OCI-LY1 (cell line): ENCODE measurements at regions not wholly inside any gene's neighbourhood (a gene's known extent, or its start where the extent isn't known, plus 50 kb on each side); places are given as distances from the start of the nearest gene placed in this dataset.

ENCODE experiments used
- H2AFZ ChIP-seq: fragments of 200-600 bp; sonication (generic), shearing (Covaris generic); 2 replicates; pipeline ENCODE4 v1.6.0; 2014; ENCODE audit warnings: antibody characterized with exemption, mild to moderate bottlenecking, low read length
- H3F3A ChIP-seq: fragments of 200-600 bp; sonication (generic), shearing (Covaris generic); 2 replicates; pipeline ENCODE4 v1.6.0; 2014; ENCODE audit warnings: mild to moderate bottlenecking, antibody characterized with exemption, low read length, moderate library complexity; ENCODE audit not compliant: insufficient read depth
- H3K27ac ChIP-seq: fragments of 200-600 bp; sonication (generic); 2 replicates; pipeline ENCODE4 v1.5.1; 2014; ENCODE audit warnings: low read length, mixed run types, mild to moderate bottlenecking, low read depth; ENCODE audit not compliant: poor library complexity, severe bottlenecking
- H3K27me3 ChIP-seq: fragments of 200-600 bp; sonication (generic); 2 replicates; pipeline ENCODE4 v1.6.0; 2014; ENCODE audit warnings: antibody characterized with exemption, mild to moderate bottlenecking, low read length, moderate library complexity; ENCODE audit not compliant: insufficient read depth
- H3K36me3 ChIP-seq: fragments of 200-600 bp; sonication (generic); 2 replicates; pipeline ENCODE4 v1.6.1; 2014; ENCODE audit warnings: mild to moderate bottlenecking, antibody characterized with exemption, low read length, moderate library complexity, mixed read lengths; ENCODE audit not compliant: insufficient read depth
- H3K4me1 ChIP-seq: fragments of 200-600 bp; sonication (generic); 2 replicates; pipeline ENCODE4 v1.5.1; 2014; ENCODE audit warnings: mild to moderate bottlenecking, low read length, moderate library complexity; ENCODE audit not compliant: insufficient read depth, severe bottlenecking
- H3K4me2 ChIP-seq: fragments of 200-600 bp; sonication (generic), shearing (Covaris generic); 2 replicates; pipeline ENCODE4 v1.6.1; 2014; ENCODE audit warnings: low read length
- H3K4me3 ChIP-seq: fragments of 200-600 bp; sonication (generic); 2 replicates; pipeline ENCODE4 v1.5.1; 2014; ENCODE audit warnings: low read length, low read depth, mild to moderate bottlenecking, mixed read lengths; ENCODE audit not compliant: poor library complexity, severe bottlenecking
- H3K79me2 ChIP-seq: fragments of 200-600 bp; shearing (Covaris generic); 2 replicates; pipeline ENCODE4 v1.6.1; 2016; ENCODE audit warnings: mixed run types, low read length, mixed read lengths; ENCODE audit not compliant: insufficient read depth
- H3K9ac ChIP-seq: fragments of 200-600 bp; sonication (generic), shearing (Covaris generic); 2 replicates; pipeline ENCODE4 v1.6.1; 2014; ENCODE audit warnings: mild to moderate bottlenecking, low read length, mixed read lengths
- H3K9me2 ChIP-seq: fragments of 200-600 bp; sonication (generic), shearing (Covaris generic); 2 replicates; pipeline ENCODE4 v1.6.1; 2014; ENCODE audit warnings: low read depth, mild to moderate bottlenecking, low read length, mixed read lengths
- H3K9me3 ChIP-seq: fragments of 200-600 bp; shearing (Covaris generic); 2 replicates; pipeline ENCODE4 v1.6.1; 2014; ENCODE audit warnings: low read length, mixed read lengths
- H4K20me1 ChIP-seq: fragments of 200-600 bp; sonication (generic), shearing (Covaris generic); 2 replicates; pipeline ENCODE4 v1.6.0; 2016; ENCODE audit warnings: mild to moderate bottlenecking, low read length; ENCODE audit not compliant: insufficient read depth
- CTCF ChIP-seq: fragments of 200-600 bp; sonication (generic), shearing (Covaris generic); IDR thresholded peaks from 2 replicates; pipeline ENCODE4 v1.5.1; 2017; ENCODE audit warnings: mild to moderate bottlenecking, antibody characterized with exemption, low read length, moderate library complexity, mixed read lengths
- EZH2 ChIP-seq: fragments of 200-600 bp; sonication (generic), shearing (Covaris generic); IDR thresholded peaks from 2 replicates; pipeline ENCODE4 v1.8.0; 2017; ENCODE audit warnings: borderline replicate concordance, mixed run types, mild to moderate bottlenecking, antibody characterized with exemption, low read length, moderate library complexity, mixed read lengths

DNA sequence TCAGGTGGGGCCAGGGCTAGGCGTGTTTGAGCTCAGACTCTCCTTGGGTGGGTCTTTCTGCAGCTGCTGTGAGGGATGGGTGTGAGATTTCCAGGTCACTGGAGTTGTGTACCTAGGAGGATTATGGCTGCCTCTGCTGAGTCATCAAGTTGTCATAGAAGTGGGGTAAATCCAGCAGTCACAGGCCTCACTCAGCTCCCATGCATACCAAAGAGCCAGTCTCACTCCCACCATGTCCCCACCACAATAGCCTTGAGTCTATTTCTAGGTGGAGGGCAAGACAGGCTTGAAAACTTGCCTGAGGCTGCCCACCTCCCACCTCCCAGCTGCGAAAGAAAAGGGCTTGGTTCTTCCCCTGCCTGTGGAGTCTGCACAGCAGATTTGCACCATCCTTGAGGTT is 194.0 kb upstream of the PCDH17 start:
- H3K9me3 ChIP-seq, result no peaks in the 10 kb centered on the region
- no peak overlapping the region for H3K4me2 ChIP-seq
- H3F3A ChIP-seq, result no peaks in the 10 kb centered on the region
- H3K79me2 ChIP-seq, result no peaks in the 10 kb centered on the region
- H3K27me3 ChIP-seq, result no peaks in the 10 kb centered on the region
- no peaks in the 10 kb centered on the region for H3K36me3 ChIP-seq
- H3K9me2 ChIP-seq, result no peaks in the 10 kb centered on the region
- no peaks in the 10 kb centered on the region for H3K4me1 ChIP-seq
- H3K27ac ChIP-seq, result no peak overlapping the region
- H3K9ac ChIP-seq, result no peak overlapping the region
- no peak overlapping the region for H3K4me3 ChIP-seq
- no peak for TF ChIP-seq CTCF
- TF ChIP-seq EZH2, result no peak
- H4K20me1 ChIP-seq, result no peaks in the 10 kb centered on the region
- H2AFZ ChIP-seq, result no peak overlapping the region

DNA sequence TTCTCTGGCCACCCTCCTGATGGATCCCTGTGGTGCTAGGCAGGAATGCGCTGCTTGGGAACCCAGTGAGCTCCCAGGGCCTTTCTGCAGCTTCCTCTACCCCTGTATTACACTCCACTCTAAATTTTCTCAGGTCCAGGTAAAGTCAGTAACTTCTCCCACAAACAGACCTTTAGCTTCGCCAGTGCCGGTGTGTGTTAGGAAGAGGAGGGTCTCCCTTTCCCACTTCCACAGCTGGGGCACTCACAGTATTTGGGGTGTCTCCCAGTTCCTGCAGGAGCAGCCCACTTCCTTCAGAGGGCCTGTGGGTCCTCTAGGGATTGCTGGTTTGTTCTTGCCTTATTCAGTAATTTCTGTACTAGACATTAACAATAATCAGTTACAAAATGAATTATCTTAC is 193.5 kb upstream of the PCDH17 start:
- H3K4me2 ChIP-seq, result no peak overlapping the region
- no peaks in the 10 kb centered on the region for H3F3A ChIP-seq
- no peaks in the 10 kb centered on the region for H4K20me1 ChIP-seq
- H3K79me2 ChIP-seq, result no peaks in the 10 kb centered on the region
- H2AFZ ChIP-seq, result no peak overlapping the region
- no peak overlapping the region for H3K27ac ChIP-seq
- H3K9ac ChIP-seq, result no peak overlapping the region
- no peak overlapping the region for H3K4me3 ChIP-seq
- H3K9me2 ChIP-seq, result no peaks in the 10 kb centered on the region
- no peaks in the 10 kb centered on the region for H3K36me3 ChIP-seq
- no peaks in the 10 kb centered on the region for H3K27me3 ChIP-seq
- H3K9me3 ChIP-seq, result no peaks in the 10 kb centered on the region
- TF ChIP-seq EZH2 (no peak), CTCF (no peak)
- no peaks in the 10 kb centered on the region for H3K4me1 ChIP-seq

DNA sequence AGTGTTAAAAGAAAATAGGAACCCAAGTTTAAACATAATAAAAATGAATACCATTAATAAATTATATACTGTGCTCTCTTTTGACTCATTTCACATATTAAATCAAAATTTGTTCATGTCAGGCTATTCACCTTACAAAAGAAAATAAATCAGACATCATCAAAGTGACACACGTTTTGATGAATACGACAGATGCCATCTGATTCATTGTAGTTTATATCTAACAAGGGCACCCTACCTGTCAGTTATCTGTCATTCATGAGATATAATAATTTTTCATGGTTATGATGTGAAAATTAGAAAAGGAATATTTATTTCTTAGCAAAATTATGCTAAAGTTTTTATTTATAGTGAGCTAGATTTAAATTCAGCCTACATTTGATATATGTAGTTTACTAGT is 188.1 kb upstream of the PCDH17 start:
- H2AFZ ChIP-seq, result no peak overlapping the region
- no peaks in the 10 kb centered on the region for H3F3A ChIP-seq
- H3K9ac ChIP-seq, result no peak overlapping the region
- H3K4me2 ChIP-seq, result no peak overlapping the region
- H3K9me2 ChIP-seq, result no peaks in the 10 kb centered on the region
- H3K27ac ChIP-seq, result no peak overlapping the region
- H3K36me3 ChIP-seq, result no peaks in the 10 kb centered on the region
- H3K9me3 ChIP-seq, result no peaks in the 10 kb centered on the region
- TF ChIP-seq CTCF (no peak), EZH2 (no peak)
- no peak overlapping the region for H3K4me3 ChIP-seq
- no peaks in the 10 kb centered on the region for H3K4me1 ChIP-seq
- H3K79me2 ChIP-seq, result no peaks in the 10 kb centered on the region
- H3K27me3 ChIP-seq, result no peaks in the 10 kb centered on the region
- H4K20me1 ChIP-seq, result no peaks in the 10 kb centered on the region
